GM19467 (cell line): ENCODE measurements at regions not wholly inside any gene's neighbourhood (a gene's known extent, or its start where the extent isn't known, plus 50 kb on each side); places are given as distances from the start of the nearest gene placed in this dataset.
"Not testable (repeated sequence)": the region's sequence is repeated elsewhere in the genome, so short reads cannot be mapped to it uniquely, and the experiment has no call there.

Experiments used
- ATAC-seq: cut with Tn5 transposase; IDR thresholded peaks from one replicate; pipeline ENCODE4 v1.9.1; 2021; ENCODE audit warnings: mild to moderate bottlenecking, moderate library complexity; ENCODE audit not compliant: unreplicated experiment

DNA sequence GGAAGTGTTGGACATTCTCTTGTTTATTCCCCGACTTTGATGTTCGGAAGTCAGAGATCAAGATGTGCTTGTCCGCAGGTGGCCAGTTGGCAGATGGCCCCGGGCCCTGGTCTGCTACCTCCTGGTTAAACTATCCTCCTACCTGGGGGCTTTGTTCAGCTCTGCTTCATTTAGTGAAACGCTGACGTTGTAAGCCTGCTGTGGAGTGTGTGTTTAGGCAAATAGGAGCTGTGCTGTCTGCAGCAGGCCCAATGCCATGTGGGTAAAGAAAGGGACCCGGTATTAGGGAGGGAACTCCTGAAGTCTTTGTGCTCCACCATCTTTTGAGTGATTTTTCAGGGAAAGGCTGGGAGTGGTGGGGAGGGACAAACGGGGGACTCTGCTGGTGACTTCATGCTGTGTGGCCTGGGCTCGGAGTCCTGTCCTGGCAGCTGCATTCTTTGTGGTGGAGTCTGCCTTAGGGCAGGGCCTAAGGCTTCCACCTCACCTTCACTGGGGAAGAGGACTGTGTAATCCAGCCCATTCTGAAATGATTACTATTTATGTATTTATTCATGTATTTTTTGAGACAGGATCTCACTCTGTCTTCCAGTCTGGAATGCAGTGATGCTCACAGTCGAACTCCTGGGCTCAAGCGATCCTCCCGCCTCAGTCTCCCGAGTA, 171.1 kb upstream of the KLF6 start:
- ATAC-seq: no peak

- ATAC-seq: no peak
Observed at GRCh38 chr10:3955493-3955892, 170.5 kb upstream of the KLF6 start.

DNA sequence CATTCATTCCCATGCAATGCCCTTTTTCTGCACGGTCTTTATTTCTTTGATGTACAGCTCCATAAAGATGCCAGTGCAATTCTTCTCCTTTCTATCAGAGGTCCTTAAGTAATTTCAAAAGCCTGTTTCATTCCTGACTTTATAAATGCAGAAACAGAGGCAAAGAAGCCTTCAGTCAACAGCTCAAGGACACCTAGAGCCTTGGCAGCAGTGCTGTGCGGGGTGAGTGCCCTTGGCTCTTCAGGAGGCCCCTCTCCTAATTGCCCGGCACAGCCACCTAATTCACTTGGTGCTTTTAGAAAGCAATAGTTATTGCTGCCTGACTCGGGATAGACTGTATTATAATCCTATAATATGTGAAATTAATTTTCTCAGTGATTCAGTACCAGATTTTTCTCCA, 169.6 kb upstream of the KLF6 start:
- ATAC-seq: no peak

DNA sequence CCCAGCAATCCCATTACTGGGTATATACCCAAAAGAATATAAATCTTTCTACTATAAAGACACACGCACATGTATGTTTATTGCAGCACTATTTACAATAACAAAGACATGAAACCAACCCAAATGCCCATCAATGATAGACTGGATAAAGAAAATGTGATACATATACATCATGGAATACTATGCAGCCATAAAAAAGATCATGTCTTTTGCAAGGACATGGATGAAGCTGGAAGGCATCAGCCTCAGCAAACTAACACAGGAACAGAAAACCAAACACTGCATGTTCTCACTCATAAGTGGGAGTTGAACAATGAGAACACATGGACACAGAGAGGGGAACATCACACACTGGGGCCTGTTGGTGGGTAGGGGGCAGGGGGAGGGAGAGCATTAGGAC, 169.0 kb upstream of the KLF6 start:
- not testable (repeated sequence) for ATAC-seq

- no peak for ATAC-seq
Observed at GRCh38 chr10:3951993-3952392, 167.0 kb upstream of the KLF6 start.

DNA sequence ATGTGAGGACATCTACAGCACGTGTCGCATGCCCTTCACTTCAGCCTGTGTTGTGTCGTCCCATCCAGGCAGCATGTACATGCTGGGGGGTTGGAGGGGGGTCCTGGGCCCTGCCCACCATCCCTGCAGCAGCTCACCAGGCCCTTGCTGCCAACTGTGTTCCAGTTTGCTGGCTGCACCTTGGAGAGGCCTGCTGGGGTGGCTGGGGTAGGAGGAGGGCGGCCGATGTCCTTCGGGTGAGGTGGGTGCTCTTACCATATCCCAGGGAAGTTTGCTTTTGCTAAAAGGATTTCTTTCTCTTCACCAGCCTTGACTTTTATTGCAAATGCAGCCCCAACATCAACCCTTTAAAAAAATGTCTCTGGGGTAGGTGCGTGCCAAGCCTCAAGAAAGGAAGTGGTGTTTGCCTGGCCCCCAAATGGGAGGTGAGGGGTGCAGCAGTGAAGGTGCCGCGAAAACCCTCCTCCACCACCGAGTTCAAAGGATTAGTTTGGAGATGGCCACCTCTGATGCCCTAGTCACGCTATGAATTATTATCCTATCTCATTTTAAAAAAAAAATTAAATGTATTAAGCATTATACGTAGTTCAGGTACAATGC, 165.8 kb upstream of the KLF6 start:
- no peak for ATAC-seq

GRCh38 chr10:3949711-3950110, 164.7 kb upstream of the KLF6 start:
- ATAC-seq: no peak

- no peak for ATAC-seq
Observed at GRCh38 chr10:3948843-3949242, 163.8 kb upstream of the KLF6 start.

- ATAC-seq: no peak
Observed at GRCh38 chr10:3946234-3947229, 161.5 kb upstream of the KLF6 start.

- no peak for ATAC-seq
Observed at GRCh38 chr10:3945026-3945425, 160.0 kb upstream of the KLF6 start.

- ATAC-seq: no peak
Observed at GRCh38 chr10:3944591-3944990, 159.6 kb upstream of the KLF6 start.

GRCh38 chr10:3943695-3944257, 158.8 kb upstream of the KLF6 start:
- no peak for ATAC-seq

DNA sequence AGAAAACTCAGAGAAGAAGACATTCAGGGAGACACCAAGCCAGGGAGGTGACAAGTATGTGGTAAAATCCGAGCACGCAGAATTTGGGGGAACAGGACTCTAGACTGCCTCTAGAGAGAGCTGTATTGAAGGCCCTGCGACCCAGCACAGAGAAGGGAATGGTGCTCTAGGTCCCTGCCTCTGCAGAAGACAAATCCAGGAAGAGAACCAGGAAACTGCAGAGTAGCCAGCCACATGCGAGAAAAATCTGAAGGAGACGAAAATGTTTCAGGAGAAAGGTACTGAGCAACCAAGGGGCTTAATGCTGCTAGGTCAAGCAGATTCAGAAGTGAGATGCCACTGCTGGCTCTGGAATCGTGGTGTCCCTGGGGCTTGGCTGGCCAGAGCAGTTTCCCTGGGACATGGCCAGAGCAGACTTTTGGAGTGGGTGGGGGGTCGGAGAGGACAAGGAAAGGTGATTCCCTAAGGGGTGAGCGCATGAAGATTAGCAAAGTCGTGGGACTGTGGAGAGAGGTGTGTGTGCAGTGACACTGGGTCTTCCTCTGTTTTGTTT, 158.0 kb upstream of the KLF6 start:
- no peak for ATAC-seq

GRCh38 chr10:3941676-3942075, 156.7 kb upstream of the KLF6 start:
- no peak for ATAC-seq

GRCh38 chr10:3936422-3937040, 151.5 kb upstream of the KLF6 start:
- ATAC-seq: no peak

GRCh38 chr10:3935933-3936359, 150.9 kb upstream of the KLF6 start:
- no peak for ATAC-seq

GRCh38 chr10:3935141-3935540, 150.1 kb upstream of the KLF6 start:
- ATAC-seq: peak; percentile 98

- no peak for ATAC-seq
Observed at GRCh38 chr10:3933733-3934132, 148.7 kb upstream of the KLF6 start.

- no peak for ATAC-seq
Observed at GRCh38 chr10:3932597-3933375, 147.8 kb upstream of the KLF6 start.

- ATAC-seq: no peak
Observed at GRCh38 chr10:3931901-3932300, 146.9 kb upstream of the KLF6 start.
